NCI-H1694 treated with DMSO at 0.1 percent for 48 hours (cell line): ENCODE measurements at regions not wholly inside any gene's neighbourhood (a gene's known extent, or its start where the extent isn't known, plus 50 kb on each side); places are given as distances from the start of the nearest gene placed in this dataset.
"Not testable (repeated sequence)": the region's sequence is repeated elsewhere in the genome, so short reads cannot be mapped to it uniquely, and the experiment has no call there.

ENCODE experiments used
- DNase-seq: peaks from one replicate; lab custom pipeline; 2025; lab: John Stamatoyannopoulos, UW

DNA sequence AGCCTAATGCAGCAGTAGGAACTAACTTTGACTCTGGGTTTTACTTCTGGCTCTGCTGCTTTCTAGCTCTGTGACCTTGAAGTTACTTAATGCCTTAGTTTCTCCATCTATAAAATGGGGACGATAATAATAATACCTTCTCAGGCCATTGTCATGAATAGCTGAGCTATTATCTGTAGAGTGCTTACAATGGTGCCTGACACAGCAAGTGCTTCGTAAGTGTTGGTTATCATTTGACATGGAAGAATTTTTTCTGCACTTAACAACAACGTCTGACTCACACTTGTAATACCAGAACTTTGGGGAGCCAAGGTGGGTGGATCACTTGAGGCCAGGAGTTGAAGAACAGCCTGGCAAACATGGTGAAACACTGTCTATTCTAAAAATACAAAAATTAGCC, 140.5 kb downstream of the ARL4A start:
- no peak for DNase-seq

DNA sequence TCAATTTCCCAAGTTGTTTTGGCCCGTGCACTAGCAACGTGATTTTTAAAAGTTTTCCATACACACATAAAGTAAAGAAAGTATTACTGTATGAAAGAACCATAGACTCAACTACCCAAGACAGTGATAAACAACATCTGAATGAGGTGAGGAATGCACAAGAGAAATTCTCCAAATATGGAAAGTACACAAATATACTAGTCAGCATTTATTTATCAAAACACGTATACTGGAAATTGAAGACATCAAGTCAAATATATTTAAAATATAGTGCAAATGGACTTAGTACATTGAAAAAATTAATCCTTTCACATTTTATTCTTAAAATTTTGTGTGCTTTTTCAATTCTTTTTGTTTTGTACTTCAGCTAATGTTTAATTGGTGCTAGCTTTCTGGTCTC, 143.6 kb downstream of the ARL4A start:
- no peak for DNase-seq

DNA sequence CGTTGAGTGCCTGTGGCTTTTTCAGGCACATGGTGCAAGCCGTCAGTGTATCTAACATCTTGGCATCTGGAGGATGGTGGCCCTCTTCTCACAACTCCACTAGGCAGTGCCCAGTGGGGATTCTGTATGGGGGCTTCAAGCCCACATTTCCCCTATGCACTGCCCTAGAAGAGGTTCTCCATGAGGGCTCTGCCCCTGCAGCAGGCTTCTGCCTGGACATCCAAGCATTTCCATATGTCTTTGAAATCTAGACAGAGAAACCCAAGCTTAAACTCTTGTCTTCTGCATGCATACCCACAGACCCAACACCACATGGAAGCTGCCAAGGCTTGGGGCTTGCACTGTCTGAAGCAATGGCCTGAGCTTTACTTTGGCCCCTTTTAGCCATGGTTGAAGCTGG, 146.4 kb downstream of the ARL4A start:
- DNase-seq: no peak

DNA sequence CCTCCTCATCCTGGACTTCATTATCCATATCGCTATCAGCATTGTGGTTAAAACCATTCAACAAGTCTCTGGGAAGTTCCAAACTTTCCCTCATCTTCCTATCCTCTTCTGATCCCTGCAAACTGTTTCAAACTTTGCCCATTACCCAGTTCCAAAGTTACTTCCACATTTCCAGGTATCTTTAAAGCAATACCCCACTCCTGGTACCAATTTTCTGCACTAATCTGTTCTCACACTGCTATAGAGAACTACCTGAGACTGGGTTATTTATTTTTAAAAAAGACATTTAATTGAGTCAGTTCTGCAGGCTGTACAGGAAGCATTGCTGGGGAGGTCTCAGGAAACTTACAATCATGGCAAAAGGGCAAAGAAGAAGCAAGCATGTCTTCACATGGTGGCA, 147.3 kb downstream of the ARL4A start:
- DNase-seq: no peak

DNA sequence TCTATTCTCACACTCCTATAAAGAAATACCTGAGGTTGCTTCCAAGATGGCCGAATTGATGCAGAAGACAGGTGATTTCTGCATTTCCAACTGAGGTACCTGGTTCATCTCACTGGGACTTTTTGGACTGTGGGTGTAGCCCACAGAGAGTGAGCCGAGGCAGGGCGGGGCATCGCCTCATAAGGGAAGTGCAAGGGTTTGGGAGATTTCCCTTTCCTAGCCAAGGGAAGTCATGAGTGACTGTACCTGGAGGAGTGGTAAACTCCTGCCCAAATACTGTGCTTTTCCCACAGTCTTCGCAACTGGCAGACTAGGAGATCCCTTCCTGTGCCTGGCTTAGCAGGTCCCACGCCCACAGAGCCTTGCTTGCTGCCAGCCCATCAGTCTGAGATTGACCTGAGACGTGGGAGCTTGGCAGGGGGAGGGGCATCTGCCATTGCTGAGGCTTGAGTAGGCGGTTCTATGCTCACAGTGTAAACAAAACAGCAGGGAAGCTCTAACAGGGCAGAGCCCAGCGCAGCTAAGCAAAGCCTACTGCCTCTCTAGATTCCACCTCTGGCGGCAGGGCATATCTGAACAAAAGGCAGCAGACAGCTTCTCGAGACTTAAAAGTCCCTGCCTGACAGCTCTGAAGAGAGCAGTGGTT, 152.2 kb downstream of the ARL4A start:
- no peak for DNase-seq

DNA sequence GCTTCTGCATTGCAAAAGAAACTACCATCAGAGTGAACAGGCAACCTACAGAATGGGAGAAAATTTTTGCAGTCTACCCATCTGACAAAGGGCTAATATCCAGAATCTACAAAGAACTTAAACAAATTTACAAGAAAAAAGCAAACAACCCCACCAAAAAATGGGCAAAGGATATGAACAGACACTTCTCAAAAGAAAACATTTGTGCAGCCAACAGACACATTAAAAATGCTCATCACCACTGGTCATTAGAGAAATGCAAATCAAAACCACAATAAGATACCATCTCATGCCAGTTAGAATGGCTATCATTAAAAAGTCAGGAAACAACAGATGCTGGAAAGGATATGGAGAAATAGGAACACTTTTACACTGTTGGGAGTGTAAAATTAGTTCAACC, 157.3 kb downstream of the ARL4A start:
- not testable (repeated sequence) for DNase-seq

DNA sequence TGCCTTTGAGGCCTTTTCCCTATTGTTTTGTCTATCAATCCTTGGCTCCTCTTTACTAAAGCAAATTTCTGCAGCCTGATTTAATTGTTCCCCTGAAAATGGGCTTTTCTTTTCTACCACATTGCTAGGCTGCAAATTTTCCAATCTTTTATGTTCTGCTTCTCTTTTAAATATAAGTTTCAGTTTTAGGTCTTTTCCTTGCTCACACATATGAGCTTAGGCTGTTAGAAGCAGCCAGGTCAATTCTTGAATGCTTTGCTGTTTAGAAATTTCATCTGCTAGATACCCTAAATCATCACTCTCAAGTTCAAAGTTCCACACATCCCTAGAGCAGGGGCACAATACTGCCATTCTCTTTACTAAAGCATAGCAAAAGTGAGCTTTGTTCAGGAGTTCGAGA, 159.6 kb downstream of the ARL4A start:
- no peak for DNase-seq

DNA sequence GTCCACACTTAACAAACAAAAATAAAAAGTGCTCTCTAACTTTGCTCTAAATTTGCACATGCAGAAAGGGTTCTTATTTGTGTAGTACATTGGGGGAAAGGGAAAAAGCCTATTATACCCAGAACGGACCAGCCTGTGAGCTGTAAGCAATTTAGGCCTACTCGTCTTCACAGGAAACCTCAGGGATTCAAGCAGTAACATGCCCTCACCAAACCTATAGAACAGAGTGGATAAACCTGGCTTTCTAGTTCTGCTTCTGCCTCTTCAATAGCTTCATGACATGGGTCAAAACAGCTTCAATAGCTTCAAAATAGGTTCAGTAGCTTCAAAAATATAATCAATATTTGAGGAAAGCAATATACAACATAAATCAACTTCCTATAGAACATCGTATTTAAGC, 163.7 kb downstream of the ARL4A start:
- no peak for DNase-seq

DNA sequence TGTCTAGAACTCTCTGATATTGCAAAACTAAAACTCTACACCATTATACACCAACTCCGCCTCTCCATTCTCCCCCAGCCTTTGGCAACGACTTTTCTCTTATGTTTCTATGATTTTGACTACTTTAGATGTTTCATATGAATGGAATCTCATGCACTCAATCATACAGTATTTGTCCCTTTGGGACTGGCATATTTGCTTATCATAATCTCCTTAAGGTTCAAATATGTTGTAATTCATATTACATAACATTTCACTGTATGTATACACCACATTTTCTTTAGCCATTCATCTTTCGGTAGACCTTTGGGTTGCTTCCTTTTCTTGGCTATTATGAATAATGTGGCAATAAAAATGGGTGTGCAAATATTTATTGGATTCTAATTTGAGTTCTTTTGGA, 164.4 kb downstream of the ARL4A start:
- DNase-seq: no peak

DNA sequence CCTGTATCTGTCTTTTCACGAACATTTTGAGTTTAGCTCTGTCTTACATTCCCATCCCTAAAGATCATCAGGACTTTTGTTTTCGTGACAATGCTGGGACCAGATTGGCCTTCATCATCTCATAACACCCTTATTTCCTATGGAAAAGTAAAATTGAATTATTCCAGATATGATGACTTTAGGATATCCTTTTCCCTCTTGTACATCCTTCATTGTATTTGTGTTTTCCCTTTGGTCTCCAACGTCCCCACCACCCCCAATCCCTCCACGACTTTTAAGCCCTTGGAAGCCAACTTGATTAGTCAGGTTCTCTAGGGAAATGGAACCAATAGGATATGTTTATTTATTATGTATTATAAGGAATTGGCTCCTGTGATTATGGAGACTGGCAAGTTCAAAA, 167.6 kb downstream of the ARL4A start:
- no peak for DNase-seq

DNA sequence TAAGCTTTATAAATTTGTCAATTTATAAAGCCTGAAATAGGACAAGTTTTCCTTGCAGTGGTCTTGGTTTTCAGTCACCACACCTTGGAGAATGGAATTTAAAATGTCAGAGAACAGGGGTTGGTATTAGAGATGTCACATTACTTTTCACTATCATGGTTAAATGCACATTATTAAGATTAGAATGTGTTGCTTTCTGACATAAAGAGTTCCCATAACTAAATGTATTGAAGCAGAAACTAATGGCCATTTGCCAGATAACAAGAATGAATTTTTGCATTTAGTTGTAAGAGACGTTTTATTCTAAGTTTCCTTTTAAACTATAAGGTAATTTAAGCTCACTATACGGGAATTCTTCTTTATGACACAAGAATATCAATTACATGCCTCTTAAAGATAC, 172.3 kb downstream of the ARL4A start:
- no peak for DNase-seq

DNA sequence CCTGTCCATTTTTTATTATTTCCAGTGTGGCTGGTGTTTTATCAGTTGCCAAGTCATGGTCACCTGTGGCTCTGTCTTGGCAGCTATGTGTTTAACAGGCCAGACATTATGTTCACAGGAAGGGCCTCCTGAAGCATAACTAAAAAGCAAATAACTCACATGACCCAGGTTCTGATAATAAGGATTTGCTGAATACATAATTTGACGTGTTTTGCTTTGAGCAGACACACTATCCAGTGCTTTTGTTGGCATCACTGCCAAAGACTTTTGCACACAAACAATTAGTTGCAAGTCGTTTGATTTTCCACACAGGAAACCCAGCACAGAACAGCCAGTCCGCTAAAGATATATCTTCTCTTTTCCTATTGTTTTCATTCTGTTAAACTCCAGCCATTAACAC, 173.6 kb downstream of the ARL4A start:
- no peak for DNase-seq

DNA sequence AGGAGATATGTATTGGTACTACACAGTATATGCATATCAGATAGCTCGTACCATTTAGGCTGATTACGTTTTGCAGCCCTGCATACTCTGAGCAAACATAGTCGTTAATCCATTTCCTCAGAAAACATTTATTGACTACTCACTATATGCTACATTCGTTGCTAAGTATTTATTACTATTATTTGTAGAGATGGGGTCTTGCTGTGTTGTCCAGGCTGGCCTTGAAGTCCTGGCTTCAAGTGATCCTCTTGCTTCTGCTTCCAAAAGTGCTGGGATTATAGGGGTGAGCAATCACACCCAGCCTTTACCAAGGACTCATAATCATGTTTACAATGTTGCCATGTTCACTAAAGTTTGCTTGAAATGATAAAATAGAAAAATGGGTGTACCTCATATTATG, 174.7 kb downstream of the ARL4A start:
- no peak for DNase-seq

DNA sequence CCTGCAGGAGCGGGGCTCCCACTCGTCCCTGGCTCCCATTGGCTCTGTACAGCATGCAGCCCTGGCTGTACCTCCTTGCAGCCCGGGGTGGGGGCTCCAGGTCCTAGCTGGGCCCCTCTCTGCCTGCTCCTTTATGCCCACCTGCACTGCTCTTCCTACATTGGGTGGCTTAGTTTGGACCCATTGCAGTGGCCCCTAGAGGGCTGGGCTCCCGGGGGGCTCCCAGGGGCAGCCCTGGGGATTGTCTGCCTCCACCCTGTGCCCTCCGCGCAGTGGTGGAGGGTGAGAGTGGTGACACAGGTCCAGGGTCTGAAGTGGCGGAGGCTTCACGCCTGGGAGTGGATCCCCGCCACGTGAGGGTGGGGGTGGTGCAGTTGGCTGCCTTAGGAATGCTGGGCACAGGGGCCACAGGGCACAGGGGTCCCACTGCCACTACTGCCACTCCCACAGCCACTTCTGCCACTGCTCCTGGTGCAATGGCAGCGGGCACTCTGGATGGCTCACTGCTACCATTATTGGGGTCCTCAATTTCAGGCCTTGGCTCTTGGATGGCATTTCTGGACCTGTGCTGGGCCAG, 177.1 kb downstream of the ARL4A start:
- DNase-seq: no peak

DNA sequence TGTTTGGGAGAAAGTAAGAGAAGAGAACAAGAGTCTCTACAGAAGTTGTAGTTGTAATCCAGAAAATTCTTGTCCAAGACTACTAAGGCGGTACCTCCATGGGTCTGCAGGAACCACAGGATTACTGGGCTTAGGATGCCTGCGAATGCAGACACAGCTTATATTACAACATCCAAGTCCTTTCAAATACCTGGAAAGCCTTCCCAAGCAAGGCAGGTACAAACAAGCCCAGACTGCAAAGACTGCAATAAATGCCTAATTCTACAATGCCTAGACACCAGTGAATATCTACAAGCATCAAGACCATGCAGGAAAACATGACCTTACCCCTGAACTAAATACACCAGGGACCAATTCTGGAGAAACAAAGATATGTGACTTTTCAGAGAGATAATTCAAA, 178.2 kb downstream of the ARL4A start:
- no peak for DNase-seq

DNA sequence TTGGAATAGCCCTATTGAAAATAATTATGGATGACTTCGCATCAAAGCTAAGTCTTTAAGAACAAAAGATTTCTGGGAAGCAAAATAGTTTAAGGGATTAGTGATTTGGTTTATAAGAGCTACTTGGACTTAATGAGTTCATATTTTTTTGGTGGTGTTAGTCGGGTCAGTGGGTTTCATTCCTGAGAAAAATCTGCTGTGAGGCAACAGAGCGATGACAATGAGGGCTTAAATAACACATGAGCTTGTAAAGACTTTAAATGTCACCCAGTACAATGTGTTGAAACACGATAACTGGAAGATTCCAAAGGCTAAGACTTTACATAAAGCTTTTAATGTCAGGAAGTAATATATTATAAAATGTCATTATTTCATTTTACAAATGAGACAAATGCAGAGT, 178.8 kb downstream of the ARL4A start:
- DNase-seq: no peak

DNA sequence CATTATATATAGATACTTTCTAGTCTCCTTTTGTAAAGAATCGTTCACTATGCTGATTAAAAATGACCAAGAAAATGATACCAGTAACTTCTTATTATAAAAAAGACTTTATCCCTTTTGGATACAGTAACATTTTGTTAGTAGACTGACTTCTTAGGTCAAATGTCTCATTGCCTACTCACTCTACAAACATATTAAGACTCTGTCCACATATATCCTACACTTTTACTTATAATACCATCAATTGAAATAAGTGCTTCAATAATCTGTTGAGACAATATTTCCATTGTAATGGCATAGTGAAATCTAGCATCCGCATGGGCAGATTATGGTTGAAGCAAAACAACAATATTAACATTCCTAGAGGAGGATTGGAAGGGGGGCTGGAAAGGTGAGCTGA, 180.6 kb downstream of the ARL4A start:
- DNase-seq: no peak

DNA sequence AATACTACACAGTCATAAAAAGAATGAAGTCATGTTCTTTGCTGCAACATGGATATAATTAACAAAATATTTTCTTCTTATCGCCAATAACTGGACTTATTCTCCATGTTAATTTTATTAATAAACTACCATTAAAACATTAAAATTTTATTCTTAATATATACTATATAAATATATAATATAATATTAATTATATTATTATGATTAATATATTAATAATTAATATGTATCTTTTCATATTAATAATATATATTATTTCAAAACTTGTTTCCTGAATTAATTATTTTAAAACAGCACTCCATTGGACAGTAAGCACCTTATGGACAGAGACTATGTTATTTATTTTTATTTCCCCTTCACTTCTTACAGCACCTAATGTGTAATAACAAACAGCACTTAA, 182.8 kb downstream of the ARL4A start:
- DNase-seq: no peak

DNA sequence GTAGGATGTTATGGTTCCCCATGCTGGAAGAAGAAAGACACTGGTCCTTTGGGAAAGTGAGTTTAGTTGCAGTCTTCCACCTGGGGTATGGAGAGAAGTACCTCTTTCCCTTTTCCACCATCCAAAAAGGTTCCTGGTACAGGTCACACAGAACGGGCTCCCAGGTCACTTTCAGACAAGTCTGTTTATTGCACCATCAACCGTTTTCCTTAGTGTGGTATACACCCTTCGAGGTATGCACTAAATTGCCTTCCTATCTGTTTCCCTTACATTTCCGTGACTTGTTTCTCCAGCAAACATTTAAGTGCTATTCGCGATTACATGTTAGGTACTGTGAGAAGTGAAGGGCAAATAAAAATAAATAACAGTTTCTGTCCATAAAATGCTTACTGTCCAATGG, 185.1 kb downstream of the ARL4A start:
- no peak for DNase-seq

DNA sequence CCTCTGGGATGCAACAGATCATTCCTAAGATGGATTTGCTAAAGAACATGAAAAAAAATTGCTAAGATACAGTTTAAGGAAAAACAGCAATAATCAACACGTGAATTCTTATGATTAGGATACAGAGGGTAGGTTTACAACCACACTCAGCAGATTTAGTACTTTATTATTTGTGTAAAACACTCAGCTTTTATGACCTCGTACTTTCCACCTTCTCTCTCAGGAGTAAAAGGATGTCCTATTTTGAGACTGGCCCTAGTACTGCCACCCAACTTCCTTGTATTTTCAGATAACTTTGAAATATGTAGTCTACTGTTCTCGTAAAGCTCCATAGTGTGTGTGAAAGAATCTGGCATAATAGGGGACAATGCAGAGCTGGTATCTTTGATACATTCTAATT, 186.1 kb downstream of the ARL4A start:
- no peak for DNase-seq

DNA sequence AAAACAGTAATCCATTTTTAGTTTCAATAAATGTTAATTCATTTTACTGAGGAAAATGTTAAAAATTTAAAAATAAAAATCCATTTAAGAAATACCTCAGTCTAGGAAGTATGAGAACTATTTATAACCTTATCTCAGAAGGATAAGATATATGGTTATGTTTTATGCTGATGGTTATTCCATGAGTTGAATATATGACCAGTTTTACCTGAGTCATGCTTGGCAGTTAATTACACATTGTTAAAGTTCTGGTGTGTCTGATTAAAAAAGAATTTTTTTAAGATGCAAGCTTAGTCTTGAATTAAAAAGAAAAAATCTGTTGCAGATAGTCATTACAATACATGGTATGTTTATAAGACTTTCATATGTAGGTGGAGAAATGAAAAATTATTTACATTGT, 191.7 kb downstream of the ARL4A start:
- no peak for DNase-seq

DNA sequence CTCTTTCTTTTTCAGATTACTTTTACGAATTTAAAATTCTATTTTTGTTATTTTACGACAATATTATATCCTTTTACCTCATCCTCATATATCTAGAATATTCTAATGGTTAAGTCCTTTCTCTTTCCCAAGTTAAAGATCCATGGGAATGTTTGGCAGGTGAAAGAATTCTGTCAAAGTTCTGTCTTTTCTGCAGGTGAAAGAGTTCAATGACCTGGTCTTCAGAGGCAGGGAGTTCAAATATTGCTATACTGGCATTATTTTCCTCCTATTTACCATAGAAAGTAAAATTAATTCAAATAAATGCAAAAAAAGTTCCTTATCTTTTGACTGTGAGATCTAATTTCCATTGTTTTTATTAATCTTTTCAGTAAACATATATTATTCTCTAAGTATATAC, 194.3 kb downstream of the ARL4A start:
- DNase-seq: no peak

DNA sequence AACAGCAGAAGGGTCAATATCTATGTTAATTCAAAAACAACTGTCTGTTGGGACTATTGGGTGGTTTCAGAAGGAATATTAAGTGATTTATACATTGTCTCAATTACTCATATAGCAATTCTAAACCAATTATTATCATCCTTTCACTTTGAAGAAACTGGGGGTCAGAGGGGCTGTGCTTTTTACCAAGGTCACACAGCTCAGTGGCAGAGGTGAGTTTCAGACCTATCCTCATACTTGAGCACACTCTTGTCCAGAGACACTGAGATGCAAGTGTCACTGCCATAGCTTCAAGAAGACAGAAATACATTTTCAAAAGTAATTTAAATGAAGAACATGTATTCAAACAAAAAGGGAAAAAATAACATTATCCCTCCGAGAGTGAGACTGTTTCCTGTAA, 195.3 kb downstream of the ARL4A start:
- DNase-seq: no peak

DNA sequence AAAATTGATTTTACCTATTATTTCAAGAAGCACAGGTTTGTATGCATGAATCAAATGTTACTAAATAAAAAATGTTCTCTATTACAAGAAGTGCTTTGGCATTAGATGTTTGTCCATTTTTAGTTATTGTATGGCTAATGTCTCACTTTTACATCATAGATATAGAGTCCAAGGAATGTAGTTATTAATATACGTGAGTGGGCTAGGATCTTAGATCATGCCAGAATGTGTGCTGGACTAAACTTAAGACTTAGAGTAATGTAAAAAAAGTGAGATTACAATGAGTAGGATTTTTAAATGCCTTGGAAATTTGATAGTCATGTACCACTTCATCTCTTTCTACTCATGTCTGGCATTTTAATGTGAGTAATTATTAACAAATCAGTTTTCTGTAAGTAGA, 196.6 kb downstream of the ARL4A start:
- DNase-seq: no peak
